GM23338 (cell line): ENCODE measurements at regions not wholly inside any gene's neighbourhood (a gene's known extent, or its start where the extent isn't known, plus 50 kb on each side); places are given as distances from the start of the nearest gene placed in this dataset.

Experiments used
- EZH2 ChIP-seq: fragments of 200-600 bp; sonication (generic); IDR thresholded peaks from one replicate; pipeline ENCODE4 v1.8.0; 2017; ENCODE audit warnings: antibody characterized with exemption, mild to moderate bottlenecking, low read depth; ENCODE audit not compliant: unreplicated experiment
- POLR2AphosphoS5 ChIP-seq: IDR thresholded peaks from 2 replicates; pipeline ENCODE4 v1.6.1; 2016; ENCODE audit warnings: antibody characterized with exemption, low read depth
- ZNF331 ChIP-seq: fragments of 250-450 bp; sonication (Bioruptor Pico); IDR thresholded peaks from 2 replicates; pipeline ENCODE4 v1.5.0; 2020; ENCODE audit warnings: low read depth, mild to moderate bottlenecking, moderate library complexity

DNA sequence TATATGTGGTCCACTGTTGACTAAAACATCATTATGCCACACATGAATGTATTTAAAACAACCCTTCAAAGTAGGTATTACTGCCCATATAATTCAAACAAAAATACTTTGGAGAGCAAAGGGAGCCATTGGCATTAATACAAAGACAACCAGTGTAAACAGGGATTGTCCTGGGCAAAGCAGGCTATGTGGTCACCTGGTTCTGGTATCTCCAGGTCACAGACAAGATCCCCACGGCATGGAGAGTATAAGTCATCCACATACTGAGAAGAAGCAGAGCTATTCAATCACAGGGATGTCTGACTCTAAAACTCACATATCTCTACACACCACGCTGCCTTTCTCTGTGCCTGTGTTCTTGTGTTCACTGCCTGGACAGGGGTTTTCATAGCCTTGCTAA is 81.4 kb upstream of the BZW1 start:
- TF ChIP-seq ZNF331 (CRISPR knock-in tag) (no peak), POLR2AphosphoS5 (no peak), EZH2 (no peak)
